ENCODE measurements at regions not wholly inside any gene's neighbourhood (a gene's known extent, or its start where the extent isn't known, plus 50 kb on each side); places are given as distances from the start of the nearest gene placed in this dataset.

DNA sequence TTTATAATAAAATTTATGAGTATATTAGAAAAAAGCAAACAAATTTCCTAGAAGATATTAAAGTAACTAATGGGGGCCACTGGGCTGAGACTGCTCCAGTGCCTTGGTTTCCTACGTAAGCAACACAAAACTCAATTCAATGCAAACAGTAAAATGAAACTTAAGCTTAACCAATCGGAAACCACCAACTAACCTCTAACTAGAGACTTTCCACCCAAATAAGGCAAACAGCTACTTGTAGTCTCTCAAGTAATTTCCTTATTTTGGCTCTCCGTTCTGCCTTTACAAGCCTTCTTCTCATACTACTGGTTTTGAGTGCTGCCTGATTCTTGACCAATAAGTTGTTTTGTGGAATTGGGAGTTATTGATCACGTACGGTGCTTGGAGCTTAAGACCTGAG lies 167.3 kb upstream of the VEGFC start:
- TF ChIP-seq, protein P1, sequence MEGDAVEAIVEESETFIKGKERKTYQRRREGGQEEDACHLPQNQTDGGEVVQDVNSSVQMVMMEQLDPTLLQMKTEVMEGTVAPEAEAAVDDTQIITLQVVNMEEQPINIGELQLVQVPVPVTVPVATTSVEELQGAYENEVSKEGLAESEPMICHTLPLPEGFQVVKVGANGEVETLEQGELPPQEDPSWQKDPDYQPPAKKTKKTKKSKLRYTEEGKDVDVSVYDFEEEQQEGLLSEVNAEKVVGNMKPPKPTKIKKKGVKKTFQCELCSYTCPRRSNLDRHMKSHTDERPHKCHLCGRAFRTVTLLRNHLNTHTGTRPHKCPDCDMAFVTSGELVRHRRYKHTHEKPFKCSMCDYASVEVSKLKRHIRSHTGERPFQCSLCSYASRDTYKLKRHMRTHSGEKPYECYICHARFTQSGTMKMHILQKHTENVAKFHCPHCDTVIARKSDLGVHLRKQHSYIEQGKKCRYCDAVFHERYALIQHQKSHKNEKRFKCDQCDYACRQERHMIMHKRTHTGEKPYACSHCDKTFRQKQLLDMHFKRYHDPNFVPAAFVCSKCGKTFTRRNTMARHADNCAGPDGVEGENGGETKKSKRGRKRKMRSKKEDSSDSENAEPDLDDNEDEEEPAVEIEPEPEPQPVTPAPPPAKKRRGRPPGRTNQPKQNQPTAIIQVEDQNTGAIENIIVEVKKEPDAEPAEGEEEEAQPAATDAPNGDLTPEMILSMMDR (IDR thresholded peaks at IDR 0.05; ENCODE audit: low read depth, low read length): no peak
- H3K4me1 ChIP-seq (ENCODE audit: low read depth): peaks cover 3% of the 10 kb centered on the region
- H3K27ac ChIP-seq: no peak overlapping the region
- H3K9me3 ChIP-seq (ENCODE audit: low read depth): no peaks in the 10 kb centered on the region
- H3K4me3 ChIP-seq: no peak overlapping the region
- no peaks in the 10 kb centered on the region for H3K36me3 ChIP-seq
- no peaks in the 10 kb centered on the region for H3K27me3 ChIP-seq
- DNase-seq (ENCODE audit: low read depth in 1 of 2, low spot score in 1 of 2): no peak

DNA sequence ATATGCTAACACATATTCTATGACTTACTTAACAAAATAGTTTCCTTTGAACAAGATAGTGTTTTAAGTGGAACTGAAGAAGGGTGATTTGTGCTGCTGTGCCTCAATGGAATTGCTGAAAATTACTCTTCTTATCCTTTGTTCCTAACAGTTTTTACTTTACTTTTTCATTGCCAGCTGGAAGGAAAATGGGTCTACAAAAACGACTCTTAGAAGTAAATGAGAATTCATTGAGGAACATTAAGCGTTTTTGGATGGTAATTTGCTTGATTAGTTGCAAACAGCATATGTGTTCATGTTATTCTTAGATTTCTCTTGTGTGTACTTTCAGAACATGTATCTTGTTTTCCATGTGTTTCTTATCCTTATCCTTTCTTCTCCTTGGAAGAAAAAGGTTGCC lies 170.4 kb upstream of the VEGFC start:
- TF ChIP-seq, protein P1 (IDR thresholded peaks at IDR 0.05; ENCODE audit: low read depth, low read length): no peak
- DNase-seq (ENCODE audit: low read depth in 1 of 2, low spot score in 1 of 2): no peak
- no peaks in the 10 kb centered on the region for H3K9me3 ChIP-seq (ENCODE audit: low read depth)
- peaks cover 4% of the 10 kb centered on the region for H3K4me1 ChIP-seq (ENCODE audit: low read depth)
- no peaks in the 10 kb centered on the region for H3K27me3 ChIP-seq
- H3K27ac ChIP-seq: no peak overlapping the region
- H3K36me3 ChIP-seq: no peaks in the 10 kb centered on the region
- no peak overlapping the region for H3K4me3 ChIP-seq

DNA sequence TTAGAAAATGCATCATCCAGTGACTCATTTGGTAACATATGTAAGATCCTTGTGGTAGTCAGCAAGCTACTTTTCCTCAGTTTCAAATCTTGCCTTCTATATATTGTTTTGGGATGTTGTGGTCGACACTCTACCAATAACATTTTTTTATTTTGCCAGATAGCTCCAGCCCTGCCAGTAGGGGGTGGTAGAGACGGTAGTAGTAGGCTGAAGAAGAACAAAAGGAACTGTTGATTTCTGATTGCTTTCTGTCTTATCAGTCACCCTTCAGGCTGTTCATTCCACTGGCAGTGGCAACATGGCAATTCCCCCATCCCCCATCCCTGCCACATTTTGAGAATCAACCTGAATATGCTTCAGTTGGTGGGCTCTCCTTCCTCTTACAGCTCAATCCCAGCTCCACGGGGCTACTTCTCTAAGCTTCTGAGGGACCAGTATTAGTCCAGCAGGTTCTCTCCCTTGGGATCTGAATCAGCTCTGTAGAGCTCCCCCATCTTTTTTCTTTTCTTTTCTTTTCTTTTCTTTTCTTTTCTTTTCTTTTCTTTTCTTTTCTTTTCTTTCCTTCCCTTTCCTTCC lies 171.5 kb upstream of the VEGFC start:
- no peak for DNase-seq (ENCODE audit: low read depth in 1 of 2, low spot score in 1 of 2)
- Histone ChIP-seq H3K36me3 (no peaks in the 10 kb centered on the region), H3K27ac (no peak overlapping the region), H3K4me3 (no peak overlapping the region), H3K27me3 (no peaks in the 10 kb centered on the region), H3K9me3 (ENCODE audit: low read depth) (no peaks in the 10 kb centered on the region), H3K4me1 (ENCODE audit: low read depth) (peaks cover 8% of the 10 kb centered on the region)
- TF ChIP-seq, protein P1 (IDR thresholded peaks at IDR 0.05; ENCODE audit: low read depth, low read length): no peak

DNA sequence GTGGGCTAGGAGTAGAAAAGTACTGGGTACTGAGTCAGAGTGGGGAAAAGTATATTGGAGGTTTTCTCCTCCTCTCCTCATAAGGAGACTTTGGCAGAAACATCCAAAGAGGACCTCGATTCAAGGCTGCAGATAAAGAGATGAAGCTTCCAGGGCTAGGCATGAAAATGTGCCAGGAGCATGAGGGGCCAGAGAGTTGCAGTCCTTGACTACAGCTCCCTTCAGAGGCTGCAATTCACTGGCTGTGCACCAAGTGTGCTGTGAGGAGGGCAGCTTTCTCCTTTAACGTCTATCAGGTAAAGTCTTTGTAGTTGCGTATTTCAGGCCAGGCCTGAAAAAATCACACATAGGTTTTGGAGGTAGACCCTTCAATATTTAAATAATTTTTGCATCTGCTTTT lies 174.9 kb upstream of the VEGFC start:
- peaks cover 8% of the 10 kb centered on the region for H3K4me1 ChIP-seq (ENCODE audit: low read depth)
- no peak for DNase-seq (ENCODE audit: low read depth in 1 of 2, low spot score in 1 of 2)
- TF ChIP-seq, protein P1 (IDR thresholded peaks at IDR 0.05; ENCODE audit: low read depth, low read length): no peak
- H3K4me3 ChIP-seq: no peak overlapping the region
- no peaks in the 10 kb centered on the region for H3K36me3 ChIP-seq
- H3K9me3 ChIP-seq (ENCODE audit: low read depth): no peaks in the 10 kb centered on the region
- no peaks in the 10 kb centered on the region for H3K27me3 ChIP-seq
- H3K27ac ChIP-seq: no peak overlapping the region

DNA sequence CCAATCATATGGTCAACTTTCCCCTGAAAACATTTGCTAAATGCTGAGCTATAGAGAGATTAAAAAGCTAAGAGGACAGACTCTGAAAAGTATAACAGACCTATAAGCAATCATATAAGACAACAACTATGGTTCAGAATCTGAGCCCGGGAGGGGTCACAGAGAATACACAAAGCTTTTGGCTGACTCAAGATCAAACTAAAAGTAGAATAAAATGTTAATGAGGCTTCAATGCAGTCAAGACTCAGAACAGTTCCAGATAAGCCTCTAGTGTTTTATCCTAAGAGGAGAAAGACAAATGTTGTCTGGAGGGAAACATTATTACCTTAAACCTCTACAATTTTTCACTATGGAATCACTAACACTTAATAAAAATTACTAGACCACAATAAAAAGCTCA lies 175.4 kb upstream of the VEGFC start:
- H3K27ac ChIP-seq: no peak overlapping the region
- H3K4me1 ChIP-seq (ENCODE audit: low read depth): peaks cover 8% of the 10 kb centered on the region
- no peak for DNase-seq (ENCODE audit: low read depth in 1 of 2, low spot score in 1 of 2)
- H3K36me3 ChIP-seq: no peaks in the 10 kb centered on the region
- no peaks in the 10 kb centered on the region for H3K27me3 ChIP-seq
- no peaks in the 10 kb centered on the region for H3K9me3 ChIP-seq (ENCODE audit: low read depth)
- no peak overlapping the region for H3K4me3 ChIP-seq
- TF ChIP-seq, protein P1 (IDR thresholded peaks at IDR 0.05; ENCODE audit: low read depth, low read length): no peak

DNA sequence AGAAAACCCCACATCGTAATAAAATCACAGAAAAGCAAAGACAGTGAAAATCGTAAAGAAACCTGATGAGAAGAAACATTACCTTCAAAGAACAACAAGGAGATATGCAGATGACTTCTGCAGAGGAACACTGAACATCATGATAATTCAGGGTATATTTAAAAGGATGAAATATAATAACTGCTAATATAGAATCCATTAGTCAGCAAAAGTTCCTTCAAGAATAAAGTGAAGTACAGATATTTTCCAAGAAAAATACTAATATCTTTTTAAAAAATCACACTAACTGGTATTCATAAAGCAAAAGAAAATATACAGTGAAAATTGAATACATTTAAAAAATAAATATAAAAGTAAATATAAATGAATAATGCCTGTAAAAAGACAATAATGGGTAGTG lies 176.3 kb upstream of the VEGFC start:
- no peaks in the 10 kb centered on the region for H3K9me3 ChIP-seq (ENCODE audit: low read depth)
- TF ChIP-seq, protein P1 (IDR thresholded peaks at IDR 0.05; ENCODE audit: low read depth, low read length): no peak
- no peak overlapping the region for H3K27ac ChIP-seq
- no peaks in the 10 kb centered on the region for H3K27me3 ChIP-seq
- H3K4me3 ChIP-seq: no peak overlapping the region
- H3K4me1 ChIP-seq (ENCODE audit: low read depth): peaks cover 8% of the 10 kb centered on the region
- no peaks in the 10 kb centered on the region for H3K36me3 ChIP-seq
- DNase-seq (ENCODE audit: low read depth in 1 of 2, low spot score in 1 of 2): no peak
